ENCODE measurements at regions not wholly inside any gene's neighbourhood (a gene's known extent, or its start where the extent isn't known, plus 50 kb on each side); places are given as distances from the start of the nearest gene placed in this dataset.

DNA sequence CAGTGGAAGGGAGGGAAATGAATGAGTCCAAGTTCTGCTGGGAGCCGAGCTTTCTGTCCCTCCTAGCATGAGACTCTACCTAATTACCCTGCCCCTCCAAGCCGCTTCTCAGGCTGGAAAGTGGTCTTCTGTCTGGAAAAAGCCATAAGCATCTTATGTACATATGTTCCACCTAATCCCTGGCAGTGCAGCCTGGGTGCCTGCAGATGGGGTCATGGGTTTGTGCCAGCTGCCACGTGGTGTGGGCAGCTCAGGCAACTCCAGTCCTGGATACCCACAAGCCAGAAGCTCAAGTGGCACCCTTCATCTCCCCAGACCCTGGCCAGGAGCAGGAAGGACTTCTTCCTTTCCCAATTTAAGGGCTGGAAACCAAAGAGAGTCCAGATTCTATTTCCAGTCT lies 253.1 kb downstream of the LY86 start:
- peaks cover 14% of the 10 kb centered on the region for H3K4me1 Mint-ChIP-seq
- DNase-seq (ENCODE audit: low spot score in 2 of 2, unreplicated experiment in 2 of 2) = no peak
- peaks cover 20% of the 10 kb centered on the region for H3K9me3 Mint-ChIP-seq
- no peak overlapping the region for H3K27ac Mint-ChIP-seq
- peaks cover 13% of the 10 kb centered on the region for H3K27me3 Mint-ChIP-seq (ENCODE audit: low read depth)
- no peak overlapping the region for H3K4me3 Mint-ChIP-seq
- no peak for TF ChIP-seq CTCF (IDR thresholded peaks at IDR 0.05; ENCODE audit: unreplicated experiment)
- H3K36me3 Mint-ChIP-seq = peaks cover 3% of the 10 kb centered on the region

GRCh38 chr6:6842291-6842690 lies 253.8 kb downstream of the LY86 start:
- Mint-ChIP-seq H3K4me3 (no peak overlapping the region), H3K4me1 (peaks cover 14% of the 10 kb centered on the region), H3K9me3 (peaks cover 20% of the 10 kb centered on the region), H3K36me3 (peaks cover 3% of the 10 kb centered on the region), H3K27me3 (ENCODE audit: low read depth) (peaks cover 8% of the 10 kb centered on the region), H3K27ac (no peak overlapping the region)
- peak in 1 of 2 experiments; percentile 11 for DNase-seq (ENCODE audit: low spot score in 2 of 2, unreplicated experiment in 2 of 2)
- TF ChIP-seq CTCF (IDR thresholded peaks at IDR 0.05; ENCODE audit: unreplicated experiment) = no peak

GRCh38 chr6:6843057-6843627 lies 254.6 kb downstream of the LY86 start:
- Mint-ChIP-seq H3K9me3 (peaks cover 22% of the 10 kb centered on the region), H3K27ac (peak overlapping the region; percentile 48), H3K36me3 (peaks cover 3% of the 10 kb centered on the region), H3K27me3 (ENCODE audit: low read depth) (peaks cover 5% of the 10 kb centered on the region), H3K4me1 (peaks cover 11% of the 10 kb centered on the region), H3K4me3 (no peak overlapping the region)
- no peak for TF ChIP-seq CTCF (IDR thresholded peaks at IDR 0.05; ENCODE audit: unreplicated experiment)
- peak in 1 of 2 experiments; percentile 10 for DNase-seq (ENCODE audit: low spot score in 2 of 2, unreplicated experiment in 2 of 2)

GRCh38 chr6:6843777-6844176 lies 255.3 kb downstream of the LY86 start:
- Mint-ChIP-seq H3K27ac (no peak overlapping the region), H3K4me3 (no peak overlapping the region), H3K27me3 (ENCODE audit: low read depth) (peaks cover 5% of the 10 kb centered on the region), H3K4me1 (peaks cover 11% of the 10 kb centered on the region), H3K9me3 (peaks cover 24% of the 10 kb centered on the region), H3K36me3 (peaks cover 3% of the 10 kb centered on the region)
- DNase-seq (ENCODE audit: low spot score in 2 of 2, unreplicated experiment in 2 of 2) = peak in 1 of 2 experiments; percentile 2
- TF ChIP-seq CTCF (IDR thresholded peaks at IDR 0.05; ENCODE audit: unreplicated experiment) = no peak

DNA sequence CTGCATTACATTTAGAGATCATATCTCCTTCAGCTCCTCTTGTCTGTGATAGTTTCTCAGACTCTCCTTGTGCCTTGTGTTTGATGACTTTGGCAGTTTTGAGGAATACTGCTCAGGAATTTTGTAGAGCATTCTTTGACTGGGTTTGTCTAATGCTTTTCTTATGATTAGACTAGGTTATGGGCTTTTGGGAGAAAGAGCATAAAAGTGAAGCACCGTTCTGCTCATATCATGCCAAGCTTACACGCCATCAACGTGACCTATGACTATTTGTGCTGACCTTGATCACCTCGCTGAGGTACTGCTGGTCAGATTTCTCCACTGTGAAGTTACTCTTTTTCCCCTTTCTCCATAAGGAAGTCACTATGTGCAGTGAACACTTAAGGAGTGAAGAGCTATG lies 256.0 kb downstream of the LY86 start:
- Mint-ChIP-seq H3K27ac (no peak overlapping the region), H3K4me1 (peaks cover 11% of the 10 kb centered on the region), H3K27me3 (ENCODE audit: low read depth) (peaks cover 5% of the 10 kb centered on the region), H3K9me3 (peaks cover 24% of the 10 kb centered on the region), H3K4me3 (no peak overlapping the region), H3K36me3 (peaks cover 3% of the 10 kb centered on the region)
- DNase-seq (ENCODE audit: low spot score in 2 of 2, unreplicated experiment in 2 of 2) = no peak
- no peak for TF ChIP-seq CTCF (IDR thresholded peaks at IDR 0.05; ENCODE audit: unreplicated experiment)

GRCh38 chr6:6845603-6846002 lies 257.1 kb downstream of the LY86 start:
- Mint-ChIP-seq H3K27ac (no peak overlapping the region), H3K4me3 (no peak overlapping the region), H3K4me1 (peaks cover 11% of the 10 kb centered on the region), H3K27me3 (ENCODE audit: low read depth) (peaks cover 5% of the 10 kb centered on the region), H3K9me3 (peaks cover 24% of the 10 kb centered on the region), H3K36me3 (peaks cover 3% of the 10 kb centered on the region)
- no peak for TF ChIP-seq CTCF (IDR thresholded peaks at IDR 0.05; ENCODE audit: unreplicated experiment)
- no peak for DNase-seq (ENCODE audit: low spot score in 2 of 2, unreplicated experiment in 2 of 2)
